A673 (cell line): ENCODE measurements at regions not wholly inside any gene's neighbourhood (a gene's known extent, or its start where the extent isn't known, plus 50 kb on each side); places are given as distances from the start of the nearest gene placed in this dataset.

ENCODE experiments used
- BruUV-seq: library from RNA; stranded (reverse); fragments of 400-500 nt; replicated peaks from 2 replicates; lab custom pipeline; 2021; lab: Mats Ljungman, UMichigan
- CTCF ChIA-PET: fragments of 300-600 bp; sonication (Branson Sonifier 250); formaldehyde crosslinking; loops from one replicate; lab custom pipeline; 2022; ENCODE audit warnings: antibody characterized with exemption; lab: Charles Lee
- POLR2A ChIA-PET: fragments of 300-600 bp; sonication (Branson Sonifier 250); formaldehyde crosslinking; loops from one replicate; lab custom pipeline; 2022; ENCODE audit warnings: antibody characterized with exemption; ENCODE audit not compliant: low non-redundant PET; lab: Charles Lee
- DNase-seq: peaks from one replicate; pipeline ENCODE4 v3.0.0-alpha.2; 2015; ENCODE audit warnings: low spot score
- H3K27ac ChIP-seq: fragments of 200-600 bp; sonication (generic); 2 replicates; pipeline ENCODE4 v1.5.1; 2016; ENCODE audit warnings: mixed run types, low read depth, mild to moderate bottlenecking, mixed read lengths, antibody characterized with exemption, low read length; ENCODE audit not compliant: poor library complexity, severe bottlenecking
- H3K27me3 ChIP-seq: fragments of 200-600 bp; sonication (generic); replicated peaks from 2 replicates; pipeline ENCODE4 v1.6.1; 2017; ENCODE audit warnings: mixed run types, low read depth, mild to moderate bottlenecking, mixed read lengths, antibody characterized with exemption, low read length; ENCODE audit not compliant: insufficient read depth, poor library complexity
- H3K36me3 ChIP-seq: fragments of 200-600 bp; sonication (generic); 2 replicates; pipeline ENCODE4 v1.6.1; 2016; ENCODE audit warnings: mixed run types, mild to moderate bottlenecking, mixed read lengths, antibody characterized with exemption, low read length; ENCODE audit not compliant: insufficient read depth, poor library complexity, severe bottlenecking
- H3K4me1 ChIP-seq: fragments of 200-600 bp; sonication (generic); 2 replicates; pipeline ENCODE4 v1.6.1; 2017; ENCODE audit warnings: mixed run types, mild to moderate bottlenecking, mixed read lengths, antibody characterized with exemption, low read length; ENCODE audit not compliant: insufficient read depth, poor library complexity, severe bottlenecking
- H3K4me3 ChIP-seq: fragments of 200-600 bp; sonication (generic); 2 replicates; pipeline ENCODE4 v1.5.1; 2016; ENCODE audit warnings: low read depth, mixed run types, mild to moderate bottlenecking, mixed read lengths, low read length; ENCODE audit not compliant: poor library complexity, severe bottlenecking
- H3K9me3 ChIP-seq: fragments of 200-600 bp; sonication (generic); 2 replicates; pipeline ENCODE4 v1.6.1; 2016; ENCODE audit warnings: mixed run types, low read depth, mild to moderate bottlenecking, mixed read lengths, antibody characterized with exemption, low read length; ENCODE audit not compliant: poor library complexity, severe bottlenecking
- EZH2 ChIP-seq: fragments of 200-600 bp; sonication (generic); IDR thresholded peaks from 2 replicates; pipeline ENCODE4 v1.6.1; 2017; ENCODE audit warnings: borderline replicate concordance, low read depth, mild to moderate bottlenecking, mixed read lengths, antibody characterized with exemption, low read length; ENCODE audit not compliant: poor library complexity, severe bottlenecking
- intact Hi-C: fragments of 100-400 bp; cut with micrococcal nuclease; formaldehyde crosslinking; loops from one replicate; pipeline ENCODE4 v1.10.0; 2022; ENCODE audit not compliant: unreplicated experiment
- TF ChIP-seq, protein P1 (sequence below): fragments of 300-800, 200-600 bp; sonication (generic); conservative IDR thresholded peaks from 2 replicates; pipeline ENCODE4 v1.5.1; 2017; ENCODE audit warnings: low read depth, mild to moderate bottlenecking, antibody characterized with exemption, low read length, moderate library complexity, mixed read lengths

DNA sequence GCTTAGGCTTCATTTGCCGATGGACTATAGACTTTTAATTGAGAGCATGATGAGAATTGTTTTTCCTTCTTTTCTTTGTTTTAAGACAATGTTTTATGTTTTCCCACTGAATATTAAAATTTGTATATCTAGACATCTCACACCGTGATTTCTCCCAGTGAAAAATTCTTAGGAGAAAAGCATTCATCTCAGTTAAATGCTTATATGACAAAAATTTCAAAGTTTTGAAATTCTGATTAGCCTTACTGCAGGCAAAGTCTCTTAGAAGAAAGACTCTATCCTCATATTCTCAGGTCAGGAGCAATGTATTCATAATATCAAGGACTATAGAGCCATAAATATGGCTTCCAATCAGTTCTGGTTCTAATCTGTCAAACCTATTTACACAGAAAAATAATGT lies 2085.0 kb downstream of the NCAM2 start:
- POLR2A ChIA-PET, result no interaction called here
- peaks cover 12% of the 10 kb centered on the region for H3K9me3 ChIP-seq
- H3K27me3 ChIP-seq, result no peaks in the 10 kb centered on the region
- H3K27ac ChIP-seq, result no peak overlapping the region
- TF ChIP-seq, protein P1, sequence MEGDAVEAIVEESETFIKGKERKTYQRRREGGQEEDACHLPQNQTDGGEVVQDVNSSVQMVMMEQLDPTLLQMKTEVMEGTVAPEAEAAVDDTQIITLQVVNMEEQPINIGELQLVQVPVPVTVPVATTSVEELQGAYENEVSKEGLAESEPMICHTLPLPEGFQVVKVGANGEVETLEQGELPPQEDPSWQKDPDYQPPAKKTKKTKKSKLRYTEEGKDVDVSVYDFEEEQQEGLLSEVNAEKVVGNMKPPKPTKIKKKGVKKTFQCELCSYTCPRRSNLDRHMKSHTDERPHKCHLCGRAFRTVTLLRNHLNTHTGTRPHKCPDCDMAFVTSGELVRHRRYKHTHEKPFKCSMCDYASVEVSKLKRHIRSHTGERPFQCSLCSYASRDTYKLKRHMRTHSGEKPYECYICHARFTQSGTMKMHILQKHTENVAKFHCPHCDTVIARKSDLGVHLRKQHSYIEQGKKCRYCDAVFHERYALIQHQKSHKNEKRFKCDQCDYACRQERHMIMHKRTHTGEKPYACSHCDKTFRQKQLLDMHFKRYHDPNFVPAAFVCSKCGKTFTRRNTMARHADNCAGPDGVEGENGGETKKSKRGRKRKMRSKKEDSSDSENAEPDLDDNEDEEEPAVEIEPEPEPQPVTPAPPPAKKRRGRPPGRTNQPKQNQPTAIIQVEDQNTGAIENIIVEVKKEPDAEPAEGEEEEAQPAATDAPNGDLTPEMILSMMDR, result no peak
- no peak for TF ChIP-seq EZH2
- intact Hi-C loops, result no loop called here
- no peaks in the 10 kb centered on the region for H3K4me1 ChIP-seq
- no peak for DNase-seq
- H3K4me3 ChIP-seq, result no peak overlapping the region
- no TSS peak for BruUV-seq
- H3K36me3 ChIP-seq, result no peaks in the 10 kb centered on the region
- CTCF ChIA-PET, result no interaction called here

DNA sequence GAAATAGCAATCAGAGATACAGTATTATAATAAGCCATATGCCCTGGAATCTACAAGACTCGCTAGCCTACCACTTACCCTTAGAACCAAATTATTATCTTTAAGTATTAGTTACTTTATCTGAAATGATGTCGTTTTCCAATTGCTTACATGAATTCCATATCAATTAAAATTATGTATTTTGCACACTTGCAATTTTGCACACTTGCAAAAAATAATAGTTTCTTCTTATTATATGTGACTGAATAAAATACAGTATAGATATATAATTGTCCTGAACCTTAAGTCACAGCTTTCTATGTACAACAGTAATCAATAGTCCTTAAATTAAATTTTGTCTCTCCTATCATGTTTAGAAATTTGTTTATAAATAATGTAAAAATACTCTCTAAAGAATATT lies 2095.1 kb downstream of the NCAM2 start:
- ChIA-PET CTCF (no interaction called here), POLR2A (no interaction called here)
- intact Hi-C loops, result no loop called here
- no peak overlapping the region for H3K27ac ChIP-seq
- BruUV-seq, result no TSS peak
- no peak for DNase-seq
- H3K4me1 ChIP-seq, result no peaks in the 10 kb centered on the region
- H3K36me3 ChIP-seq, result no peaks in the 10 kb centered on the region
- TF ChIP-seq, protein P1, result no peak
- TF ChIP-seq EZH2, result no peak
- no peaks in the 10 kb centered on the region for H3K27me3 ChIP-seq
- H3K4me3 ChIP-seq, result no peak overlapping the region
- peaks cover 10% of the 10 kb centered on the region for H3K9me3 ChIP-seq

DNA sequence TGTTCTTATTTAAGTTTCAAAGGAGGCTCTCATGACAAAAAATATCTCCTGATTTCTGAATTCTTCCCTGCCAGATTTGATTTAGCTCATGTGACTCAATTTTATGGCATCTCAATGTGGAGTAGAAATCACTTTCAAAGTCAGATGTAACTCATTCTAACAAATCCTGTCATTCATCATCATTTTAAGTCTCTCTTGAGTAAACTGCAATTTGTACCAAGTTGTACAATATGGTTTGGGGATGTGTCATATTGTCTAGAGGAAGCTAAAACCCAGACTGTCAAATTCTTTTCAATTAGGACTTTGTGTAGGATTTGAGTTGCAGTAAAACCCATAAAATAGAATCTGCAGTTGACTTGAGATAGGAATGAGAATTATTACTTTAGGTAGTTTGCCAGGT lies 2101.0 kb downstream of the NCAM2 start:
- no peak for TF ChIP-seq EZH2
- TF ChIP-seq, protein P1, result no peak
- POLR2A ChIA-PET, result no interaction called here
- Histone ChIP-seq H3K9me3 (no peaks in the 10 kb centered on the region), H3K4me3 (no peak overlapping the region), H3K4me1 (no peaks in the 10 kb centered on the region), H3K36me3 (no peaks in the 10 kb centered on the region), H3K27me3 (no peaks in the 10 kb centered on the region), H3K27ac (no peak overlapping the region)
- no peak for DNase-seq
- BruUV-seq, result no TSS peak
- CTCF ChIA-PET, result no interaction called here
- intact Hi-C loops, result no loop called here
